ENCODE measurements at regions not wholly inside any gene's neighbourhood (a gene's known extent, or its start where the extent isn't known, plus 50 kb on each side); places are given as distances from the start of the nearest gene placed in this dataset.

DNA sequence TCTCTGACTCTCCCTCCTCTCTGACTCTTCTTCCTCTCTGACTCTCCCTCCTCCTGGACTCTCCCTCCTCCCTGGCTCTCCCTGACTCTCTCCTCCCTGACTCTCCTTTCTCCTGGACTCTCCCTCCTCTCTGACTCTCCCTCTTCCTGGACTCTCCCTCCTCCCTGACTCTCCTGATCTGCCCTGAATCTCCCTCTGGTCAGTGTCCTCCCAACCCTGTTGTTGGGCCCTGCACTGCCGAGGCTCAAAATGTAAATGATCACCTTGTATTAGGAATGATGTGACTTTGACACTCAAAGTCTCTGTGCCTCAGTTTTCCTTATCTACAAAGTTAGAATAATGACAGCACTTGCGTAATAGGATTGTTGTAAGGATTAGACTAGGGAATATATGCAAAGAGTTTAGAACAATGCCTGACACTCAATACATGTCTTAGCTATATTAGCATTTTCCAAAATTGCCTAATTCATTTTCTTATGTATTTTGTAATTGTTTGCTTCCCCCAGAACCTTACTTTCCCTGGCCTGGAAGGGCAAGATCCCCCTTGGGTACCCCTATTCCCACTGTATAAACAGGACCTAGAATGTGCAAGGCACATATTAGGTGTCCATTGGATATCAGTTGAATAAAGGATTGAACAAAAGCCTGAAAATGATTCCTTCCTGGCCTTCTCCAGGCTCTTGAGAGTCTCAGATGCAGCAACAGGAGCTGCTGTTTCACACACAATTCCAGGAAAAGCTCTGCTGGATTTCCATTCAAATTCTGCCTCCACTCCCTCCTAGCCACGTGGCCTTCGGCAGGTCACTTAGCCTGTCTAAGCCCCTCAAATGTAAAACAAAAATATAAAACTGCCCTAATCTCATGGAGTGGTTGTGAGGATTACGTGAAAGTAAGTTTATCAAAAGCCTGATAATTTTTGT is 170.1 kb downstream of the INHBB start:
- TF ChIP-seq EZH2phosphoT487 (IDR thresholded peaks at IDR 0.05; ENCODE audit: borderline replicate concordance, low read length), result no peak
- TF ChIP-seq, protein P1, sequence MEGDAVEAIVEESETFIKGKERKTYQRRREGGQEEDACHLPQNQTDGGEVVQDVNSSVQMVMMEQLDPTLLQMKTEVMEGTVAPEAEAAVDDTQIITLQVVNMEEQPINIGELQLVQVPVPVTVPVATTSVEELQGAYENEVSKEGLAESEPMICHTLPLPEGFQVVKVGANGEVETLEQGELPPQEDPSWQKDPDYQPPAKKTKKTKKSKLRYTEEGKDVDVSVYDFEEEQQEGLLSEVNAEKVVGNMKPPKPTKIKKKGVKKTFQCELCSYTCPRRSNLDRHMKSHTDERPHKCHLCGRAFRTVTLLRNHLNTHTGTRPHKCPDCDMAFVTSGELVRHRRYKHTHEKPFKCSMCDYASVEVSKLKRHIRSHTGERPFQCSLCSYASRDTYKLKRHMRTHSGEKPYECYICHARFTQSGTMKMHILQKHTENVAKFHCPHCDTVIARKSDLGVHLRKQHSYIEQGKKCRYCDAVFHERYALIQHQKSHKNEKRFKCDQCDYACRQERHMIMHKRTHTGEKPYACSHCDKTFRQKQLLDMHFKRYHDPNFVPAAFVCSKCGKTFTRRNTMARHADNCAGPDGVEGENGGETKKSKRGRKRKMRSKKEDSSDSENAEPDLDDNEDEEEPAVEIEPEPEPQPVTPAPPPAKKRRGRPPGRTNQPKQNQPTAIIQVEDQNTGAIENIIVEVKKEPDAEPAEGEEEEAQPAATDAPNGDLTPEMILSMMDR (IDR thresholded peaks at IDR 0.05; ENCODE audit: low read depth, low read length, poor library complexity, severe bottlenecking), result no peak
- H3K79me2 ChIP-seq (ENCODE audit: control insufficient read depth, low read length), result no peaks in the 10 kb centered on the region
- no peaks in the 10 kb centered on the region for H3K36me3 ChIP-seq (ENCODE audit: control insufficient read depth, low read length)

DNA sequence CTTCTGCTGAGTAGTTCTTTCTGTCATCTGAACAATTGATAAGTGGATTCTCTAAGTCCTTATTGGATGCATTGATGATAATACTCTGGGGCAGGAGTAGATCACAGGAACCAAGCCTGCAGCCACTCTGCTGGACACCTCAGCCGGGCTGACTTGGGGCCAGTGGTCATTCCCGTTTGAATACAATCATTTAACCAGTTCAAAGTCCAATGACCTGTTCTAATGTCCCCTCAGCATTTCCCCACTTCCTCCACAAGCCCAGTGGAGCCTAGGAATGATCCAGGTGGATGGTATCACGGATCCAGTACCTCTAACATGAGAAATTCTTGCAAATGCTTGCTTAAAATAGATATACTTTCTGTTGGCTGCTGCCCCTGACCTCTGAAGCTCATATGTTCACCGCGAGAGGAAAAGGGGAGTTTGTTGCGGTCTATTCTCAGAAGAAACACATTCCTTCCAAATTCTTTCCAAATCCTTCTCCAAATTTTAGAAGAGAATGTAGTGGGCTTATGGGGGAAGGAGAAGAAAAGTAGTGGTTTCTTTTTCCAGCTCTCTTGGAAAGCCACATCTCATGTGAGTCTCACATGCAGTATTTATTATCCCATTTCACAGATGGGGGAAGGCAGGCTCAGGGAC is 170.9 kb downstream of the INHBB start:
- no peak overlapping the region for H3K4me2 ChIP-seq (ENCODE audit: low read length)
- no peaks in the 10 kb centered on the region for H3K27me3 ChIP-seq (ENCODE audit: control insufficient read depth, low read length)
- H3F3A ChIP-seq (ENCODE audit: control insufficient read depth, insufficient read depth), result no peaks in the 10 kb centered on the region
- H3K36me3 ChIP-seq (ENCODE audit: control insufficient read depth, low read length), result no peaks in the 10 kb centered on the region
- H3K4me1 ChIP-seq (ENCODE audit: control insufficient read depth, low read length), result no peaks in the 10 kb centered on the region
- H3K9me3 ChIP-seq (ENCODE audit: control insufficient read depth, insufficient read depth, low read length), result no peaks in the 10 kb centered on the region
- no peaks in the 10 kb centered on the region for H4K20me1 ChIP-seq (ENCODE audit: control insufficient read depth, insufficient read depth, low read depth, low read length)
- no peak overlapping the region for H3K4me3 ChIP-seq (ENCODE audit: low read length)
- H3K79me2 ChIP-seq (ENCODE audit: control insufficient read depth, low read length), result no peaks in the 10 kb centered on the region
- no peaks in the 10 kb centered on the region for H3K9me2 ChIP-seq (replicated peaks; ENCODE audit: control insufficient read depth, low read length)
- TF ChIP-seq EZH2phosphoT487 (IDR thresholded peaks at IDR 0.05; ENCODE audit: borderline replicate concordance, low read length), result no peak
- TF ChIP-seq, protein P1 (IDR thresholded peaks at IDR 0.05; ENCODE audit: low read depth, low read length, poor library complexity, severe bottlenecking), result no peak
- H3K27ac ChIP-seq (ENCODE audit: low read depth, low read length), result no peak overlapping the region

More for the DNA sequence above, 170.1 kb downstream of the INHBB start:
- Histone ChIP-seq H3K9me3 (ENCODE audit: control insufficient read depth, insufficient read depth, low read length) (no peaks in the 10 kb centered on the region), H3K27me3 (ENCODE audit: control insufficient read depth, low read length) (no peaks in the 10 kb centered on the region), H3K4me1 (ENCODE audit: control insufficient read depth, low read length) (no peaks in the 10 kb centered on the region), H3K4me2 (ENCODE audit: low read length) (no peak overlapping the region), H4K20me1 (ENCODE audit: control insufficient read depth, insufficient read depth, low read depth, low read length) (no peaks in the 10 kb centered on the region), H3K4me3 (ENCODE audit: low read length) (no peak overlapping the region), H3K27ac (ENCODE audit: low read depth, low read length) (no peak overlapping the region), H3K9me2 (replicated peaks; ENCODE audit: control insufficient read depth, low read length) (no peaks in the 10 kb centered on the region), H3F3A (ENCODE audit: control insufficient read depth, insufficient read depth) (no peaks in the 10 kb centered on the region)

DNA sequence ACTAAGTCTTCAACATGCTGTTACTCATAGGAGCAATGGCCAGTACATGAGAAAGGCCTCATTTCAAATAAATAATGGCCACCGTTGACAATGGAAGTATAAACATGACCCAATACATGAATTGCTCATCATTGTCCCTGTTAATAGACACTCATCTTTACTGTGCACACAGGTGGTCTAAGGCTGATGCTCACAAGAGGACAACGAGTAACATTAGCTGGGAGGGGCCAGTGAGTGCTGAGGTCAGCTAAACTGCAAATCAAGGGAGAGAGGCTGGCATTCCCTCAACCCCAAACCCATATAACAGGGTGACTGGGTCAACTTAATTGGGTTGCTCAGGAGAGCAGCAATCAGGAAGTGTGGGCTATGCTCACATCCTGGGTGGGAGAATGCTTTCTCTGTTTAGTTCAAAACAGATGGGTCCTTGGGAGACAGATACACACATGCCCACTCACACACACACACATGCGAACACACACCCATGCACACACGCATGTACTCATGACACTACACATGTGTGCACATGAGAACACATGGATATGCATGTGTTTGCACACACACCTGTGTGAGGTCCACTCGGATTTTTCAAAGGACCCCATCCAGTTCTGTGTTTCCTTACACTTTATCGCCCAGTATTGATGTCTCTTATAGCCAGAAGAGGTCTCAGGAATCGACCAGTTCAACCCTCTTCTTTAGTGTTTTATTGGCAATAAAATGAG is 172.0 kb downstream of the INHBB start:
- Histone ChIP-seq H3K27ac (ENCODE audit: low read depth, low read length) (no peak overlapping the region), H3F3A (ENCODE audit: control insufficient read depth, insufficient read depth) (no peaks in the 10 kb centered on the region), H4K20me1 (ENCODE audit: control insufficient read depth, insufficient read depth, low read depth, low read length) (no peaks in the 10 kb centered on the region), H3K4me1 (ENCODE audit: control insufficient read depth, low read length) (no peaks in the 10 kb centered on the region), H3K9me2 (replicated peaks; ENCODE audit: control insufficient read depth, low read length) (no peaks in the 10 kb centered on the region), H3K9me3 (ENCODE audit: control insufficient read depth, insufficient read depth, low read length) (no peaks in the 10 kb centered on the region), H3K4me3 (ENCODE audit: low read length) (no peak overlapping the region), H3K27me3 (ENCODE audit: control insufficient read depth, low read length) (no peaks in the 10 kb centered on the region), H3K36me3 (ENCODE audit: control insufficient read depth, low read length) (no peaks in the 10 kb centered on the region), H3K79me2 (ENCODE audit: control insufficient read depth, low read length) (no peaks in the 10 kb centered on the region), H3K4me2 (ENCODE audit: low read length) (no peak overlapping the region)
- TF ChIP-seq, protein P1 (IDR thresholded peaks at IDR 0.05; ENCODE audit: low read depth, low read length, poor library complexity, severe bottlenecking), result no peak
- no peak for TF ChIP-seq EZH2phosphoT487 (IDR thresholded peaks at IDR 0.05; ENCODE audit: borderline replicate concordance, low read length)
